Tibial artery (tissue), 4 donors: ENCODE measurements at regions not wholly inside any gene's neighbourhood (a gene's known extent, or its start where the extent isn't known, plus 50 kb on each side); places are given as distances from the start of the nearest gene placed in this dataset.

Experiments
- DNase-seq, 2 donors: peaks; one replicate each; pipeline ENCODE4 v3.0.0-alpha.2; 2019
- H3K27ac ChIP-seq, 2 donors: fragments of 200-600 bp; sonication (generic) in 1 of 2; 1 replicate in 1 of 2; 2 replicates in 1 of 2; pipeline ENCODE4 v1.5.1; 2018 to 2019; ENCODE audit warnings: mild to moderate bottlenecking in 1 of 2
- H3K27me3 ChIP-seq, 2 donors: fragments of 200-600 bp; sonication (generic) in 1 of 2; one replicate each; pipeline versions ENCODE4 v1.5.1 to v1.6.0; 2016 to 2019
- H3K36me3 ChIP-seq, 3 donors: fragments of 200-600 bp; sonication (generic) in 2 of 3; one replicate each; pipeline ENCODE4 v1.5.1; 2016 to 2019; ENCODE audit warnings: mild to moderate bottlenecking in 2 of 3
- H3K4me1 ChIP-seq, 4 donors: fragments of 200-600 bp; sonication (generic) in 2 of 4; 1 replicate in 3 of 4; 2 replicates in 1 of 4; pipeline ENCODE4 v1.5.1; 2016 to 2019
- H3K4me3 ChIP-seq, 2 donors: fragments of 200-600 bp; sonication (generic) in 1 of 2; 1 replicate in 1 of 2; 2 replicates in 1 of 2; pipeline ENCODE4 v1.5.1; 2018 to 2019; ENCODE audit warnings: mild to moderate bottlenecking in 2 of 2
- H3K9me3 ChIP-seq, 3 donors: fragments of 200-600 bp; sonication (generic) in 1 of 3; one replicate each; pipeline ENCODE4 v1.5.1; 2016 to 2019
- intact Hi-C: fragments of 100-400 bp; cut with DNase I; formaldehyde crosslinking; loops from one replicate; pipeline ENCODE4 v1.15.0; 2023; ENCODE audit warnings: low total_unique reads
- TF ChIP-seq, protein P1 (sequence below), 2 experiments: fragments of 200-600 bp in 1 of 2; fragments of 450-650 bp in 1 of 2; IDR thresholded peaks; one replicate each; pipeline ENCODE4 v1.5.1; 2017 to 2019; ENCODE audit warnings: antibody characterized with exemption in 2 of 2, mild to moderate bottlenecking in 1 of 2, moderate library complexity in 1 of 2

- Histone ChIP-seq H3K4me3 (no peak overlapping the region), H3K27ac (no peak overlapping the region), H3K27me3 (no peaks in the 10 kb centered on the region), H3K4me1 (no peaks in the 10 kb centered on the region), H3K9me3 (no peaks in the 10 kb centered on the region), H3K36me3 (no peaks in the 10 kb centered on the region)
- intact Hi-C loops, result no loop called here
- TF ChIP-seq, protein P1, sequence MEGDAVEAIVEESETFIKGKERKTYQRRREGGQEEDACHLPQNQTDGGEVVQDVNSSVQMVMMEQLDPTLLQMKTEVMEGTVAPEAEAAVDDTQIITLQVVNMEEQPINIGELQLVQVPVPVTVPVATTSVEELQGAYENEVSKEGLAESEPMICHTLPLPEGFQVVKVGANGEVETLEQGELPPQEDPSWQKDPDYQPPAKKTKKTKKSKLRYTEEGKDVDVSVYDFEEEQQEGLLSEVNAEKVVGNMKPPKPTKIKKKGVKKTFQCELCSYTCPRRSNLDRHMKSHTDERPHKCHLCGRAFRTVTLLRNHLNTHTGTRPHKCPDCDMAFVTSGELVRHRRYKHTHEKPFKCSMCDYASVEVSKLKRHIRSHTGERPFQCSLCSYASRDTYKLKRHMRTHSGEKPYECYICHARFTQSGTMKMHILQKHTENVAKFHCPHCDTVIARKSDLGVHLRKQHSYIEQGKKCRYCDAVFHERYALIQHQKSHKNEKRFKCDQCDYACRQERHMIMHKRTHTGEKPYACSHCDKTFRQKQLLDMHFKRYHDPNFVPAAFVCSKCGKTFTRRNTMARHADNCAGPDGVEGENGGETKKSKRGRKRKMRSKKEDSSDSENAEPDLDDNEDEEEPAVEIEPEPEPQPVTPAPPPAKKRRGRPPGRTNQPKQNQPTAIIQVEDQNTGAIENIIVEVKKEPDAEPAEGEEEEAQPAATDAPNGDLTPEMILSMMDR (IDR thresholded peaks at IDR 0.05), result no peak
- DNase-seq, result no peak
Observed at GRCh38 chr13:72657379-72657778, 70.0 kb downstream of the MZT1 start.

- no peak overlapping the region for H3K4me3 ChIP-seq
- no peaks in the 10 kb centered on the region for H3K27me3 ChIP-seq
- H3K9me3 ChIP-seq, result no peaks in the 10 kb centered on the region
- TF ChIP-seq, protein P1 (IDR thresholded peaks at IDR 0.05), result no peak
- H3K4me1 ChIP-seq, result no peaks in the 10 kb centered on the region
- H3K36me3 ChIP-seq, result no peaks in the 10 kb centered on the region
- intact Hi-C loops, result no loop called here
- H3K27ac ChIP-seq, result no peak overlapping the region
- no peak for DNase-seq
Observed at GRCh38 chr13:72656357-72656756, 71.1 kb downstream of the MZT1 start.

- no peaks in the 10 kb centered on the region for H3K36me3 ChIP-seq
- H3K27ac ChIP-seq, result no peak overlapping the region
- no peaks in the 10 kb centered on the region for H3K9me3 ChIP-seq
- DNase-seq, result no peak
- H3K27me3 ChIP-seq, result no peaks in the 10 kb centered on the region
- no peak overlapping the region for H3K4me3 ChIP-seq
- no peaks in the 10 kb centered on the region for H3K4me1 ChIP-seq
- intact Hi-C loops, result no loop called here
- TF ChIP-seq, protein P1 (IDR thresholded peaks at IDR 0.05), result no peak
Observed at GRCh38 chr13:72653506-72653905, 73.9 kb downstream of the MZT1 start.

GRCh38 chr13:72652681-72653080 is 74.7 kb downstream of the MZT1 start:
- Histone ChIP-seq H3K27me3 (no peaks in the 10 kb centered on the region), H3K36me3 (no peaks in the 10 kb centered on the region), H3K4me1 (no peaks in the 10 kb centered on the region), H3K4me3 (no peak overlapping the region), H3K9me3 (no peaks in the 10 kb centered on the region), H3K27ac (no peak overlapping the region)
- DNase-seq, result no peak
- intact Hi-C loops, result no loop called here
- TF ChIP-seq, protein P1 (IDR thresholded peaks at IDR 0.05), result no peak

DNA sequence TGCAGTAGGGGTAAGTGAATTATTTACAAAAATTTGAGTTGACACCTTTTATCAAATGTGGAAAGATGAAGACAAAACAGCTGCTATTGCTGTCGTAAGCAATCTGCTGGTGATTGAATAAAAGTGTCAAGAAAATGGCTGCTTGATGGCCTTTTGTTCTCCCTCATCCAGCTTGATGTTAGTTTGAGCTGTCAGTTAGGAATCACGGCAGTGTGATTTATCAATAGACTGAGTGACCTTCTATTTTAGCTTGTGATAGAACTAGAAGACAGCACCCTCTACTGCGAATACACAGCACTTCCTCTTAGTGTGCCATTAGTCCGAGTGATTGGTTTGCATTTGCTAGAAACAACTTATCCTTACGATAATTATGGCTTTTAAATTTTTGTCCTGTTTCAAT is 76.3 kb downstream of the MZT1 start:
- Histone ChIP-seq H3K4me3 (no peak overlapping the region), H3K9me3 (no peaks in the 10 kb centered on the region), H3K4me1 (no peaks in the 10 kb centered on the region), H3K36me3 (no peaks in the 10 kb centered on the region), H3K27ac (no peak overlapping the region), H3K27me3 (no peaks in the 10 kb centered on the region)
- DNase-seq, result no peak
- intact Hi-C loops, result no loop called here
- TF ChIP-seq, protein P1 (IDR thresholded peaks at IDR 0.05), result no peak

- TF ChIP-seq, protein P1 (IDR thresholded peaks at IDR 0.05), result no peak
- Histone ChIP-seq H3K27ac (no peak overlapping the region), H3K9me3 (no peaks in the 10 kb centered on the region), H3K4me1 (no peaks in the 10 kb centered on the region), H3K4me3 (no peak overlapping the region), H3K36me3 (no peaks in the 10 kb centered on the region), H3K27me3 (no peaks in the 10 kb centered on the region)
- intact Hi-C loops, result no loop called here
- DNase-seq, result no peak
Observed at GRCh38 chr13:72650051-72650700, 77.3 kb downstream of the MZT1 start.
